ENCODE measurements at regions not wholly inside any gene's neighbourhood (a gene's known extent, or its start where the extent isn't known, plus 50 kb on each side); places are given as distances from the start of the nearest gene placed in this dataset.
A peak's percentile ranks its signal among the peaks of the same experiment; 100 is the strongest.

DNA sequence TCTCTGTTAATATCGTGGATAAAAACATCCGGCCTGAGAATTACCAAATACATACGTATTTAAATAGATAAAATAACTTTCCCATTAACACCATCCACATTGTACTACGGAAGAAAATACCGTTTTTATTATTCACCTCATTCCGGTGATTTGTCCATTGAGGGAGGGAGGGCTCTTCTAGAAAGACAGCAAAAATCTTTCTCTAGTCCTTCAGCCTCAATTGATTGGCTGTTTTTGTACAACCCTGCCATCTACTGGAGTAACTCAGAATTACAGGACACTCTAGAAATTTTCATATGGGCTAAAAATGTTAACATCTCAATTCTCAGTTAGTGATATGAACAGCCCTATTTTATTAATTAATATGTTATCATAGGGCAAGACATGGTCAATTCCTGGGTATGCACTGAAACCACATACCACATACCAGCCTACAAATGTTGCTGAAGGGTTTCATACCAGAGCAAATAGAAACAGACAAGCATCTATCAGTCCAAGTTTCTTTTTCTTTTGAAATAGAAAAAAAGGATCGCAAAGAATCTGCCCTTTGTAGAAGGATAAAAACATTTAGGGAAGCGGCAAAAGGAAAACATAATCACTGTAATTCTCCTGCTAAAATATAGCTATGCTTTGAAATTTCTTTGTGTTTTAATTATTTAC is 55.8 kb upstream of the CDCA7L start:
- peak; percentile 26 to 80 (median 67) for TF ChIP-seq CTCF (IDR thresholded peaks at IDR 0.05)
- intact Hi-C loops (cut with DNase I) = no loop called here
- no peak overlapping the region for H3K4me3 ChIP-seq
- no peaks in the 10 kb centered on the region for H3K36me3 ChIP-seq
- no peak for DNase-seq (ENCODE audit: low spot score in 2 of 2)
- H3K27ac ChIP-seq = no peak overlapping the region
- H3K27me3 ChIP-seq = no peaks in the 10 kb centered on the region
- H3K4me1 ChIP-seq = no peaks in the 10 kb centered on the region
- H3K9me3 ChIP-seq = no peaks in the 10 kb centered on the region

- H3K4me1 ChIP-seq = no peaks in the 10 kb centered on the region
- no peaks in the 10 kb centered on the region for H3K27me3 ChIP-seq
- no peaks in the 10 kb centered on the region for H3K9me3 ChIP-seq
- no peak for TF ChIP-seq CTCF (IDR thresholded peaks at IDR 0.05)
- H3K4me3 ChIP-seq = no peak overlapping the region
- no peaks in the 10 kb centered on the region for H3K36me3 ChIP-seq
- no peak overlapping the region for H3K27ac ChIP-seq
- intact Hi-C loops (cut with DNase I) = no loop called here
- DNase-seq (ENCODE audit: low spot score in 2 of 2) = no peak
These were observed 54.2 kb upstream of the CDCA7L start for GRCh38 chr7:21999896-22000295.

- Histone ChIP-seq H3K27me3 (no peaks in the 10 kb centered on the region), H3K36me3 (no peaks in the 10 kb centered on the region), H3K27ac (no peak overlapping the region), H3K9me3 (no peaks in the 10 kb centered on the region), H3K4me3 (no peak overlapping the region), H3K4me1 (no peaks in the 10 kb centered on the region)
- intact Hi-C loops (cut with DNase I) = no loop called here
- no peak for TF ChIP-seq CTCF (IDR thresholded peaks at IDR 0.05)
- no peak for DNase-seq (ENCODE audit: low spot score in 2 of 2)
These were observed 50.9 kb upstream of the CDCA7L start for GRCh38 chr7:21996641-21997040.
